Stimulated activated CD4-positive, alpha-beta T cell treated with anti-CD3 and anti-CD28 coated beads, Interleukin-15, amount 100 ng/mL, for 48 hours (primary cell): ENCODE measurements at regions not wholly inside any gene's neighbourhood (a gene's known extent, or its start where the extent isn't known, plus 50 kb on each side); places are given as distances from the start of the nearest gene placed in this dataset.
"Not testable (repeated sequence)": the region's sequence is repeated elsewhere in the genome, so short reads cannot be mapped to it uniquely, and the experiment has no call there.

Experiments
- DNase-seq, 2 donors: peaks; one replicate each; pipeline ENCODE4 v3.0.0-alpha.2; 2020; ENCODE audit warnings: low read depth in 2 of 2

DNA sequence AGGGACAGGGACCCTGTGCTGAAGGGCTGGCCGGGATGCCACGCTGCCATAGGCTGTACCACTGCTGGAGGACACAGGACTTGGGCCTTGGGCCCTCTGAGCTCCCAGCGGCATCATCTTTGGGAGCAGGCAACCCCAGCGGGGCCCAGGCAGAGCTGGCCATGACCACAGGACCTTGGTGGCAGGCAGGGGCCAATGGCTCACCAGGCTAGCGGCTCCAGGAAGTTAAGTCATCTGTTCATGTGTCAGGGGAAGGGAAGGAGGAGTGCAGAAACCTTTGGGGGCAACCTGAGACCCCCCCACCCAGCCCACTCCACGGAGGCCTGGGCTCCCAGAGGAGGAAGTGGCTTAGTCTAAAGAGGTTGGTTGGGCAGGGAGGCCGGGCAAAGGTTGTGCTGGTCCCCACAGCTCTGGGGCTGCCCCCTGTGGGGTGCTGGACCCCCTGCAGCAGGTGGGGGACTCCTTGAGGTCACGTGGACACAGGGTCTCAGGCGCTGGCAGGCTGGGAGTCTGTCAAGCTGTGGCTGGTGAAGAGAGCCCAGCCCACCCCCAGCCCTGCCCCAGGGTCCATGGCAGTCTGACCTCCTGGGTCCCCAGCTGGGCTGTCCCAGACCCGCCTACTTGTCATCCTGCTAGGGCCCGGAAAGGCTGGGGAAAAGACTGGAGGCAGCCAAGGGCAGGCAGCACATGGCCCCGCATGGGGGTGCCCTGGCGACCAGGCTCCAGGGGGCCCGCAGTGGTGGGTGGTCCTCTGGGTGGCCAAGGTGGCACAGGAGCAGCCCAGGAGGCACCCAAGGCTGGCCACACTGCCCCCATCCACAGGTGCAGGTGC lies 184.3 kb downstream of the IGLL1 start:
- DNase-seq = no peak

DNA sequence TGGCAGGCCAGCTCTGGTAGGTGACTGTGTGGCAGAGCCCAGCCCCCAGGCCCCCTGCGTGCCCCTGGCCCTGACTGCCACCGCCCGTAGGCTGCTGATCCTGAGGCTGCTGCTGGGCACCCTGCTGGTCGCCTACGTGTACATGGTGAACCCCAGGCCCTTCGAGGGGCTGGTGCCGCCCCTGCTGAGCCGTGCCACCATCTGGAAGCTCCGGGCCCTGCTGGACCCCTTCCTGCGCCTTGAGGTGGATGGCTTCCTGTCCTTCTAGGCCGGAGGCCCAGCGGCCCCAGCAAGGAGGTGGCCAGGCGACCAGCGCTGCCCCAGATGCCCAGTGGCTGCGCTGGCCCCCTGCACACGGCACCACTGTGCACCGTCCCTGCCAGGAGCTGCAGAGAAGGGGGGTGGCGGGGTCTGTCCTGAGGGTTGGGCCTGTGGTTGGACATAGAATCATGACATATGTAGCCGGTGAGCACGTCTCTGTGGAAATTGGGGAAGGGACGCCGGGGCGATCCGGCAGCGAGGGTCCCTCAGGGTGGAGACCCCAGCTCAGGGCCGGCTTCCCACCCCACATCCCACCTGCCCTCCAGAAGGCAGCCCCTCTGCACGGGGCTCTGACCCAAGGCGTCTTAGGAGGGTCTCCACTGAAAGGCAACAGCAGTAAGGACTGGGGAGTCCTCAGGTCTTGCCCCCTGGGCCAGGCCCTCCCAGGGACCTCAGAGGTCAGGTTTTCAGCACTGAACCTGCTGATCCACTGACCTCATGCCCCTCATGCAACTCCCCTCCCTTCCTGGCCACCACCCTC lies 185.4 kb downstream of the IGLL1 start:
- DNase-seq = no peak

- no peak for DNase-seq
These were observed 186.3 kb downstream of the IGLL1 start for GRCh38 chr22:23393721-23394320.

DNA sequence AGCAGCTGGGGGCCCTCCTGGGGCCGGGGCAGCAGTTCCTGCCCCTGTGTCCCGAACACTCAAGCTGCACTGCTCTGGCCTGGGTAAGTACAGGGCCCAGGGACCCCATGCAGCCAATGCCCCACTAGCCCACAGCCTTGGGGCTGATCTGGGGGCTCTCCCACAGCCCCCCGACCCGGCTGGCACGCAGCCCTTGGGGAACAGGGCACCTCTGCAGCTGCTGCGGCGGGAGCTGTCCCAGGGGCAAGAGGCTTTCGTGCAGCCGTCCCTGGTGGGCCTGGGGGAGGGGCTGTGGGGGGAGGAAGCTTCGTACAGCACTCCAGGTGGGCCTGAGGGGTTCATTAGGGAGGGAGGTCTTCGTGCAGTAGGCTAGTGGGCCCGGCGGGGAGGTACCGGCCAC lies 186.9 kb downstream of the IGLL1 start:
- not testable (repeated sequence) for DNase-seq

DNA sequence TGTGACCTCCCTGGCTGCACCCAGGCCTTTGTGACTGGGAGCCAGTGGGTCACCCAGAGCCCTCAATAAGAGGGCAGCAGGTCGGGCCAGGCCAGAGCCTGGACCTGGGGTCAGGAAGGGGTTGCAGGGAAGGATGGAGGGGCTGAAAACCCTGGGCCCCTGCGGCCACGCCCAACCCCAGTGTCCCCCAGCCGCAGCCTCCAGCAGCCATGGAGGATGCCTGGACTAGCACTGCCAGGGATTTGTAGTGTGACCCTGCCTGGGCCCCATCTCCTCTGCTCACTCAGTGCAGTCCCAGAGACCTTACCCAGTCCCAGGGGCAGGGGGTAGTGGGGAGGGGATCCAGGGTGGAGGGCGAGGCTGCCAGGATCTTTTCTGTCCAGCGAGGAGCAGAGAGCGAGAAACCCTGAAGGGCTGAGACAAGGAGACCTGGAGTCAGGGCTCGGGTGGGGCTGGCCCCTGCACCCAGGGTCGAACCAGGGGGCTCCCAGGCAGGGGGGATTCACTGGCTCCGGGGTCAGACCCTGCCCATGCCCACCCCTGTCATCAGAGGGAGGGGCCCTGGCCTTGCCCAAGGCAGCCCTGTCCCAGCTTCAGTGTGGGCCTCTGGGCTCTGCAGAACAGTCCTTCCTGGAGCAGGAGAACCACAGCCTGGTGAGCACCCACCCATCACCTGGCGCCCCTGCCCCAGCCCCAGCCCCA lies 187.5 kb downstream of the IGLL1 start:
- no peak for DNase-seq

DNA sequence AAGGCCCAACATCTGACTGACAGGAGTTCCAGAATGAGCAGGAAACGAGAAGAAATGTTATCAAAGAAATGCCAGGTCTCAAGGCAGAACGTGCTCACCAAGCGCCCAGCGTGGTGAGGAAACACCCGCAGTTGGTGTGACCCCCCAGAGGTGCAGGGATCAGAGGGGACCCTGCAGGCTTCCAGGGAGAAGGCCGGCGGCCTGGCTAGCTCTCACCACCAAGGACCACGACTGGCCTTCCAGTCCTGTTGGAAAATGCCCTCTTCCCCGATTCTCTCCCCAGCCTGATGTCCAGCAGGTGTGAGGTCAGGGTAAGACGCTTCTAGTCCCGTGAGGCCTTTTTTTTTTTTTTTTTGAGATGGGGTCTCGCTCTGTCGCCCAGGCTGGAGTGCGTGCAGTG lies 189.1 kb downstream of the IGLL1 start:
- DNase-seq = no peak

GRCh38 chr22:23389271-23390071 lies 190.6 kb downstream of the IGLL1 start:
- DNase-seq = no peak

DNA sequence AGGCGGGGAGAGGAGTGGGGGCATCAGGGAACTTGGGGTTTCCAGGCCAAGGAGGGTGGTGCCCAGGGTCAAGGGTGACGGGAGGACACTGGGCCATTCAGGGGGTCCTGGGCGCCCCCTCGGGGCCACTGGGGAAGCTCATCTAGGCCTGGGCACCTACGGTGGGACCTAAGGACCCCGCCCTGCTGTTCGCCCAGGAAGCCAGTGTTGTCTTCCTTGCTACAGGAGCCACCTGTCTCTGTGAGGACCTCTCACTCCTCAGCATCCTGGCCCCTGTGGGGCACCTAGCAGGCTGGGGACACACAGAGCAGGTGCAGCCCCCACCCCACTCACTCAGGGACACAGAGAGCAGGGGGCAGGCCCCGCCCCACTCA lies 191.6 kb downstream of the IGLL1 start:
- no peak for DNase-seq

DNA sequence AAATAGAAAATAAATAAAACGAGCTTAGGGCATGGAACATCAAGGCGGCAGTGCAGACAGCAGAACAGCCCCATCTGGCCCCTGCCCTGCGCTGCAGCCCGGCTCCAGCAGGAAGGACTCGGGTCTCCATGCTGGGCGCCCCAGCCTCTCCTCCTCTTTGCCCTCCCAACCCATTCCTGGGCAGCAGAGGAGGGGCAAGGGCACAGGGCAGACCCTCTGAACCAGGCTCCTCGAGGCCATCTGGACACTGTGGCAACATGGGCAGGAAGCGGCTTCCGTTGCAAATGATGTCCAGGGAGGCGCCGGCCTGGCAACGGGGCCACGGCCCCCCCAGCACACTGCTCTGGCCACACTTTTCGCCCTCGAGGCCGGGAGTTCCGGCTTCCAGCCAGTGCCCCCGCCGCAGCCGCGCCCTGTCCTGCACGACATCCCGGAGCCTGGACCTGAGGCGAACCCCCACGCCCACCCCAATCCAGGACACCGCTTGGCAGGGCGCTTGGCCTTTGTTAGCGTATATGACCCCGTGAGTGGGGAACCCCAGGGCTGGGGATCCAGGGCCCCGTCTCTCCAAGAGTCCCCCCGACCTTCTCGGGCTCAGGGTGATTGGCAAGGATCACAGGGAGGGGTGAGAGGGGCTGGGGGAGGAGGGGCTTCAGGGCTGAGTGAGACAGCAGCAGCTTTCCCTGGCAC lies 192.1 kb downstream of the IGLL1 start:
- DNase-seq = no peak

GRCh38 chr22:23386822-23387580 lies 193.1 kb downstream of the IGLL1 start:
- DNase-seq = no peak

- DNase-seq = peak; percentile 55 to 74
These were observed 194.1 kb downstream of the IGLL1 start for GRCh38 chr22:23385678-23386631.

DNA sequence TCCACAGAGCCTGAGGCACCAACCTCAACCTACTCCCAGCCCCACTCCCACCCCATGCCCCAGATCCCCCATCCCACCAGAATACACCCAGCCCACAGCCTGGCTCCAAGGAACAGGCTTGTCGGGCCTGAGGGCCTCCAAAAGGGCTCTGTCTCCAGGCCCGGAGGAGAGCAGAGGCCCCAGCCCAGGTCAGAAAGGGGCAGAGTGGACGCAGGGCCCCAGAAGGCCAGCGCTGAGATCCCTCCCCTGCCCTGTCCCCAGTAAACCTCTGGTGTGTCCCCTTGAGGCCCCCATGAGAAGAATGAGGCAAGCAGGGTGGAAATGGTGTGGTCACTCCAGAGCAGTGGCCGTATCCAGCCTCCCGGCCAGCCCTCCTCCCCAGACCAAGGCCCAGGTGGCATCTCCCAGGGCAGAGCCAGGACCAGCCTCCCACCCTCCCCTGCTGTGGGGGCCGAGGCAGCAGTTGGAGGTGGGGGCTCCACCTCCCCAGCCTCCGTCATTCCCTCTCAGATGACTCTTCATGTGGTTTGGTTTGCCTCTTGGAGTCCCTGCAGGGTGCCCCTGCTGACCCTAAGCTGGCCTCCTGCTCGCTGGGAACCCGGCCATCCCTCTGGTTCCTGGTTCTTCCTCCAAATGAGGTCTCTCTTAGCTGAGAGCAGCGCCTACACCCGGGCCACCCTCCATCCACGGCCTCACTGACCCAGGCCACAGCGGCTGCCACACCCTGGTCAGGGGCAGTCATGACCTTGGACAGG lies 195.0 kb downstream of the IGLL1 start:
- DNase-seq = no peak

- DNase-seq = no peak
These were observed 195.7 kb downstream of the IGLL1 start for GRCh38 chr22:23384431-23384830.

DNA sequence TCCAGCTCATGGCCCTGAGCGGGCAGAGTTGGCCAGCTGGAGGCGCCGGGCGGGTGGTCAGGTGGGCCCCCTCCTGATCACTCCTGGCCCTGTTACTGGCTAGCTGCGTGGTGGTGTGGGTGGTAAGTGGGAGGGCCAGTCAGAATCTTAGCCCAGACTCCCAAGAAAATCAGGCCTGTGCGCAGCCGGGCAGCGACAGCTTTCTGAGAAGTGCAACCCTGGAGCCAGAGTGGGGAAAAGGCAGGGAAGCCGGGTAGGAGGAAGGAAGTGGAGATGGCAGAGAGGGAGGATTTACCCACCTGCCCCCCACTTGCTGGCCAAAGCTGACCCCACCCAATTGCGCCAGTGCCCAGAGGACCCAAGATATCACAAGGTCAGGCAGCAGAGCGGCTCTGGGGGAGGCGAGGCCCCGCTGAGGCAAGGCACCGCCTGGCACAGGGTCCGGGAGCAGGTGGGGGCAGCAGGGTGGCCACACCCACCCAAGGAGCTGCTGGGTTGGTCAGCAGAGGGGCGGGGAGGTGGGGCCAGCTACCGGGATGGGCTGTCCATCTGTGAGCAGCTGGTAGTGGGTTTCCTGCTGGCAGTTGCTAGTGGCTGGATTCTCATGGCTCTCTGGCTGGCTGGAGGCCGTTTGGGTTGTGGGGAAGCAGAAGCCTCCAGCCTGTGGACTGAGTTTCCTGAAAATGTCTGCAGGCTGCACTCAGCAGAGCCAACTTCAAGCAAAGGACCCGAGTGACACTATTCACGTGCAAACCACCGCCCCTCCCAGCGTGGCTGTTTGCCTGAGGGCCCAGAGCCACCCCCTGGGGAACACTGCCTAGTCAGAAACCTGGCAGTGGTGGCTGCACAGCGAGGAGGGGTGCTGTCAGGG lies 196.4 kb downstream of the IGLL1 start:
- DNase-seq = no peak

GRCh38 chr22:23382428-23383218 lies 197.5 kb downstream of the IGLL1 start:
- DNase-seq = no peak
